HEK293 (cell line): ENCODE measurements at regions not wholly inside any gene's neighbourhood (a gene's known extent, or its start where the extent isn't known, plus 50 kb on each side); places are given as distances from the start of the nearest gene placed in this dataset.

Source experiments
- CTCF ChIA-PET: fragments of 350-600 bp; formaldehyde crosslinking; extraction: SDS; loops from one replicate; lab custom pipeline; 2021; ENCODE audit warnings: antibody characterized with exemption; lab: Yijun Ruan, JAX
- POLR2A ChIA-PET: fragments of 300-600 bp; formaldehyde crosslinking; extraction: SDS; loops from one replicate; lab custom pipeline; 2020; ENCODE audit warnings: antibody characterized with exemption, inconsistent platforms; lab: Yijun Ruan, JAX
- H3K27ac ChIP-seq: fragments of 200-500 bp; sonication (Bioruptor generic); 2 replicates; pipeline ENCODE4 v1.5.1; 2014; ENCODE audit warnings: low read depth, low read length, control low read depth, inconsistent platforms; ENCODE audit errors: extremely low read depth
- H3K36me3 ChIP-seq, 2 experiments: fragments of 200-500 bp in 1 of 2; sonication (Bioruptor generic) in 1 of 2; 1 replicate in 1 of 2; 2 replicates in 1 of 2; pipeline ENCODE4 v1.5.1; 2014 to 2017; ENCODE audit warnings: inconsistent platforms in 2 of 2, low read length in 2 of 2; ENCODE audit not compliant: control insufficient read depth in 2 of 2, insufficient read depth in 1 of 2
- H3K4me1 ChIP-seq: fragments of 200-500 bp; sonication (Bioruptor generic); 2 replicates; pipeline ENCODE4 v1.5.1; 2014; ENCODE audit warnings: mild to moderate bottlenecking, low read length, inconsistent platforms; ENCODE audit not compliant: control insufficient read depth, insufficient read depth
- H3K4me3 ChIP-seq: 2 replicates; pipeline ENCODE4 v1.5.1; 2011; ENCODE audit warnings: low read depth, mild to moderate bottlenecking, control low read depth, low read length, moderate library complexity
- H3K9me3 ChIP-seq: fragments of 200-500 bp; sonication (Bioruptor generic); 2 replicates; pipeline ENCODE4 v1.5.1; 2014; ENCODE audit warnings: low read depth, low read length, inconsistent platforms; ENCODE audit not compliant: control insufficient read depth, insufficient read depth
- KLF7 ChIP-seq: fragments of 450-650 bp; formaldehyde crosslinking; IDR thresholded peaks from 2 replicates; pipeline ENCODE4 v1.5.1; 2016; ENCODE audit warnings: missing biosample characterization, missing genetic modification characterization, borderline replicate concordance
- KLF8 ChIP-seq: fragments of 450-650 bp; formaldehyde crosslinking; IDR thresholded peaks from 2 replicates; pipeline ENCODE4 v1.5.1; 2016; ENCODE audit warnings: missing biosample characterization, missing genetic modification characterization
- MZF1 ChIP-seq: fragments of 450-650 bp; formaldehyde crosslinking; IDR thresholded peaks from 2 replicates; pipeline ENCODE4 v1.5.1; 2017; ENCODE audit warnings: missing biosample characterization, missing genetic modification characterization, borderline replicate concordance
- PRDM1 ChIP-seq: fragments of 450-650 bp; formaldehyde crosslinking; IDR thresholded peaks from 2 replicates; pipeline ENCODE4; 2016; ENCODE audit warnings: missing biosample characterization, missing genetic modification characterization
- REST ChIP-seq: fragments of 450-650 bp; formaldehyde crosslinking; IDR thresholded peaks from 2 replicates; pipeline ENCODE4 v1.5.1; 2016; ENCODE audit warnings: missing biosample characterization, missing genetic modification characterization
- YY2 ChIP-seq: fragments of 450-650 bp; formaldehyde crosslinking; IDR thresholded peaks from 2 replicates; pipeline ENCODE4 v1.5.1; 2016; ENCODE audit warnings: missing biosample characterization, missing genetic modification characterization
- ZBTB1 ChIP-seq: fragments of 450-650 bp; formaldehyde crosslinking; IDR thresholded peaks from 2 replicates; pipeline ENCODE4 v1.5.1; 2016; ENCODE audit warnings: missing biosample characterization, missing genetic modification characterization
- ZNF114 ChIP-seq: fragments of 450-650 bp; formaldehyde crosslinking; IDR thresholded peaks from 2 replicates; pipeline ENCODE4 v1.5.0; 2017; ENCODE audit warnings: missing biosample characterization, missing genetic modification characterization
- ZNF19 ChIP-seq: fragments of 450-650 bp; formaldehyde crosslinking; IDR thresholded peaks from 2 replicates; pipeline ENCODE4; 2016; ENCODE audit warnings: missing biosample characterization, missing genetic modification characterization, low read depth
- ZNF211 ChIP-seq: fragments of 450-650 bp; formaldehyde crosslinking; IDR thresholded peaks from 2 replicates; pipeline ENCODE4 v1.5.1; 2016; ENCODE audit warnings: low read depth, missing biosample characterization, missing genetic modification characterization
- ZNF221 ChIP-seq: fragments of 450-650 bp; formaldehyde crosslinking; IDR thresholded peaks from 2 replicates; pipeline ENCODE4 v1.5.1; 2017; ENCODE audit warnings: missing biosample characterization, missing genetic modification characterization, borderline replicate concordance
- ZNF274 ChIP-seq, 2 experiments: fragments of 200-500 bp in 1 of 2; fragments of 450-650 bp in 1 of 2; sonication (Bioruptor generic) in 1 of 2; formaldehyde crosslinking in 1 of 2; IDR thresholded peaks; 2 replicates each; pipeline versions ENCODE4 v1.5.1 to v1.6.1; 2014 to 2016; ENCODE audit warnings: borderline replicate concordance in 1 of 2, inconsistent platforms in 1 of 2, low read length in 1 of 2, missing biosample characterization in 1 of 2, missing genetic modification characterization in 1 of 2
- ZNF341 ChIP-seq: fragments of 450-650 bp; formaldehyde crosslinking; IDR thresholded peaks from 2 replicates; pipeline ENCODE4; 2016; ENCODE audit warnings: low read depth, missing biosample characterization, missing genetic modification characterization
- ZNF514 ChIP-seq: fragments of 450-650 bp; formaldehyde crosslinking; IDR thresholded peaks from 2 replicates; pipeline ENCODE4 v1.5.1; 2016; ENCODE audit warnings: missing biosample characterization, missing genetic modification characterization
- ZNF660 ChIP-seq: fragments of 450-650 bp; IDR thresholded peaks from 2 replicates; pipeline ENCODE4 v1.5.1; 2018; ENCODE audit warnings: missing biosample characterization, mild to moderate bottlenecking, missing genetic modification characterization
- ZNF792 ChIP-seq: fragments of 450-650 bp; formaldehyde crosslinking; IDR thresholded peaks from 2 replicates; pipeline ENCODE4 v1.5.1; 2016; ENCODE audit warnings: missing biosample characterization, missing genetic modification characterization
- ZNF837 ChIP-seq: fragments of 450-650 bp; formaldehyde crosslinking; IDR thresholded peaks from 2 replicates; pipeline ENCODE4 v1.5.1; 2016; ENCODE audit warnings: missing biosample characterization, missing genetic modification characterization
- ZSCAN16 ChIP-seq: fragments of 450-650 bp; formaldehyde crosslinking; IDR thresholded peaks from 2 replicates; pipeline ENCODE4 v1.5.1; 2016; ENCODE audit warnings: missing biosample characterization, missing genetic modification characterization
- TF ChIP-seq, protein P1 (sequence below): fragments of 450-650 bp; formaldehyde crosslinking; IDR thresholded peaks from 2 replicates; pipeline ENCODE4 v1.5.1; 2016; ENCODE audit warnings: missing biosample characterization, missing genetic modification characterization
- TF ChIP-seq, protein P2 (sequence below): fragments of 450-650 bp; formaldehyde crosslinking; optimal IDR thresholded peaks from 2 replicates; pipeline ENCODE3; 2016; ENCODE audit warnings: missing biosample characterization, mild to moderate bottlenecking, missing genetic modification characterization

DNA sequence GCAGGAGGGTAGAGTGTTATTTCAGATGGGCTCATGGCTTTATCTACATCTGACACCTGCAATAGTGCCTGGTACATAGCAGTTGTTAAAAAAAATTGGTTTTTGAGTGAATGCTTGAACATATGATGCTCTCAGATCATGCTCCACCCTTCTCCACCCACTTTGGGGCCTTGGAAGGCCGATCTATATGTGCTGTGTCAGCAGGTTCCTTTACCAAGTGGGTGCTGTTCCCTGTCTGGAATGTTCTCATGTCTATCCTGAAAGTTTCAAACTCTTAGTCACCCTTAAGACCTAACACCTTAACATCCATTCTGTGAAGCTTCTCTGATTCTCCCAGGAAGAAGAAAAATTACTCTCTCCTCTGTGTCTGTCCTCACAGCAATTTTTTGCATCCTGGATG, 556.3 kb upstream of the TBX3 start (continued):
- TF ChIP-seq ZNF837 (tag by site-specific recombination) (no peak), ZNF19 (no peak)

DNA sequence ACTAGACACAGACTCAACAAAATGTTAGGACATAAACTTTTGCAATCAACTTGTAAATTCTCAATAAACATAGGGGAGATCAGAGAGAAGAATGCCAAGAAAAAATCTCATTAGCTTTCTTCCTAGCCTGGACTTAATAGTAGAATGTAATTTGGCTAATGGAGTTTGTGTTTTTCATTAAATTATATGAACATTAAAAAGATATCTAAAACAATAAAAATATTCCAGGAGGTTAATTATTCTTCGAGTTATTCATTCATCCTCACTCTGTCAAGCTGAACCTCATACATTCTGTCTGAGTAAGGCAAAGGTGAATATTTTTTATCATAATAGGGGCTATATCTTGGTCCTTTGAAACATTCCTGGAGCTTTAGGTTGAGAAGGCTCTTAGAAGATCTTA, 551.9 kb upstream of the TBX3 start:
- Histone ChIP-seq H3K4me1 (no peaks in the 10 kb centered on the region), H3K9me3 (no peaks in the 10 kb centered on the region), H3K4me3 (no peak overlapping the region), H3K36me3 (no peaks in the 10 kb centered on the region), H3K27ac (no peak overlapping the region)
- ChIA-PET POLR2A (no interaction called here), CTCF (interaction anchor here (0.5 to 0.7 kb wide), 2 partner anchors 589 to 1270 kb away, joined by 3 to 4 read pairs; partner anchors contain the start of gene RBM19)
- no peak for TF ChIP-seq ZNF114 (tag by site-specific recombination)
- TF ChIP-seq ZNF792 = no peak
- TF ChIP-seq ZNF274 (IDR thresholded peaks at IDR 0.05; ENCODE audit: low read length) = no peak
- no peak for TF ChIP-seq ZNF274 (tag by site-specific recombination; IDR thresholded peaks at IDR 0.05; ENCODE audit: borderline replicate concordance)
- no peak for TF ChIP-seq REST
- TF ChIP-seq MZF1 = no peak
- no peak for TF ChIP-seq ZNF221 (tag by site-specific recombination)
- no peak for TF ChIP-seq ZBTB1
- TF ChIP-seq KLF8 = no peak
- no peak for TF ChIP-seq ZNF341 (tag by site-specific recombination)
- TF ChIP-seq, protein P1, sequence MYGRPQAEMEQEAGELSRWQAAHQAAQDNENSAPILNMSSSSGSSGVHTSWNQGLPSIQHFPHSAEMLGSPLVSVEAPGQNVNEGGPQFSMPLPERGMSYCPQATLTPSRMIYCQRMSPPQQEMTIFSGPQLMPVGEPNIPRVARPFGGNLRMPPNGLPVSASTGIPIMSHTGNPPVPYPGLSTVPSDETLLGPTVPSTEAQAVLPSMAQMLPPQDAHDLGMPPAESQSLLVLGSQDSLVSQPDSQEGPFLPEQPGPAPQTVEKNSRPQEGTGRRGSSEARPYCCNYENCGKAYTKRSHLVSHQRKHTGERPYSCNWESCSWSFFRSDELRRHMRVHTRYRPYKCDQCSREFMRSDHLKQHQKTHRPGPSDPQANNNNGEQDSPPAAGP = no peak
- no peak for TF ChIP-seq PRDM1 (tag by site-specific recombination)
- no peak for TF ChIP-seq ZNF211 (tag by site-specific recombination)
- TF ChIP-seq ZNF514 (tag by site-specific recombination) = no peak
- no peak for TF ChIP-seq ZSCAN16 (tag by site-specific recombination)
- TF ChIP-seq, protein P2, sequence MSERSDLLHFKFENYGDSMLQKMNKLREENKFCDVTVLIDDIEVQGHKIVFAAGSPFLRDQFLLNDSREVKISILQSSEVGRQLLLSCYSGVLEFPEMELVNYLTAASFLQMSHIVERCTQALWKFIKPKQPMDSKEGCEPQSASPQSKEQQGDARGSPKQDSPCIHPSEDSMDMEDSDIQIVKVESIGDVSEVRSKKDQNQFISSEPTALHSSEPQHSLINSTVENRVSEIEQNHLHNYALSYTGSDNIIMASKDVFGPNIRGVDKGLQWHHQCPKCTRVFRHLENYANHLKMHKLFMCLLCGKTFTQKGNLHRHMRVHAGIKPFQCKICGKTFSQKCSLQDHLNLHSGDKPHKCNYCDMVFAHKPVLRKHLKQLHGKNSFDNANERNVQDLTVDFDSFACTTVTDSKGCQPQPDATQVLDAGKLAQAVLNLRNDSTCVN (tag by site-specific recombination) = no peak
- no peak for TF ChIP-seq ZNF660
- TF ChIP-seq KLF7 (tag by site-specific recombination) = no peak
- TF ChIP-seq YY2 (tag by site-specific recombination) = no peak
